Stimulated activated naive CD8-positive, alpha-beta T cell treated with anti-CD3 and anti-CD28 coated beads, Interleukin-15, Interleukin-2, amounts not matched to agents 100 U/mL and 50 U/mL, for 24 hours (primary cell): ENCODE measurements at regions not wholly inside any gene's neighbourhood (a gene's known extent, or its start where the extent isn't known, plus 50 kb on each side); places are given as distances from the start of the nearest gene placed in this dataset.

ENCODE experiments used
- ATAC-seq: fragments of 150-1000 bp; cut with Tn5 transposase; one replicate; pipeline ENCODE4 v1.10.0; 2021
- DNase-seq: peaks from one replicate; pipeline ENCODE4 v3.0.0; 2021

- ATAC-seq (no peak), DNase-seq (no peak)
These were observed 276.6 kb upstream of the ZPLD1 start for GRCh38 chr3:102158080-102158740.

GRCh38 chr3:102159810-102160451, 274.9 kb upstream of the ZPLD1 start:
- no peak for DNase-seq
- ATAC-seq, result peak; percentile 24

- DNase-seq (no peak), ATAC-seq (peak; percentile 67)
These were observed 273.3 kb upstream of the ZPLD1 start for GRCh38 chr3:102161384-102162006.

GRCh38 chr3:102162251-102162650, 272.6 kb upstream of the ZPLD1 start:
- DNase-seq (no peak), ATAC-seq (peak; percentile 90)

GRCh38 chr3:102163039-102163817, 271.6 kb upstream of the ZPLD1 start:
- DNase-seq (no peak), ATAC-seq (no peak)

GRCh38 chr3:102163818-102164154, 271.0 kb upstream of the ZPLD1 start:
- ATAC-seq, result no peak
- DNase-seq, result no peak

- no peak for ATAC-seq
- no peak for DNase-seq
These were observed 269.4 kb upstream of the ZPLD1 start for GRCh38 chr3:102165367-102165766.

- no peak for ATAC-seq
- no peak for DNase-seq
These were observed 264.8 kb upstream of the ZPLD1 start for GRCh38 chr3:102169915-102170479.

GRCh38 chr3:102170545-102170944, 264.3 kb upstream of the ZPLD1 start:
- DNase-seq (no peak), ATAC-seq (no peak)

DNA sequence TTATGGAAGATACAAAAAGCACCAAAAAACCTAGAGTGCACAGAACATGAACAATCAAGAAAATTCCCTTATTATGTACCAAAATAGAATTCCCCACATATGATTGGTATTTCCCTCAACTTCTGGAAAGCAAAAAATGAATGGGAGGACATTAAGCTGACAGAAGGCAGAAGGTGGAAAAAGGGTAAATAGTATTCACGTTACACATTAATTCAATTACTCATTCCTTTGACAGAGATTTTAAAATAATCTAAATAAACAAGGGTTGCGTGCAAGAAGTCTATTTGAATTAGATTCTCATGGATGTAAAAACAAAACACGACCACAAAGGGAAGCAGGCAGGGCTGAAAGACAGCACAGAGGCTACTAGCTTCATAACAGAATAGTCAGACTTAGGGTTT, 260.5 kb upstream of the ZPLD1 start:
- DNase-seq (no peak), ATAC-seq (no peak)

DNA sequence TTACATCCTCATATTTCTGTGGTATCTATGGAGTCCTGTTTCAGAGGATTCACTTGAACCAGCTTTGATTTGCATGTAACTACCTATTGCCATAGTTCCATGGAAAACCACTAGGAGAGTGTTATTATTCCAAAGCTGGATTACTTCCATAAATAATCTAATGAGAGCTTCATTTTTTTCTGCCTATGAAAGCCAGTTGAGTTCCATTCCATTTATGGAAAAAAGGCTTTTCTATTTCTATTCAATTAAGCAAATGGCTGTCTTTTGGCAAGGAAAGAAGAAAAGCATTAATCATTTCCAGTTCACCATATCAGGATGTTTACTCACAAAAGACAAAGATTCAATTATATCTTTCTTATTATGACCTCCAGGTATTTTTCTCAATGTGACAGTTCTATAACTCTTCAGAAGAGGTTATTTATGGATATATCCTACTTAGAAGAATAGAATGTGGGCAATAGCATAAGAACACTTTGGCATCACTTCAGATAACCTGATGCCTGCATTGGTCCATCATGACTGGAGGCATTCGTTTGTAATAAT, 259.9 kb upstream of the ZPLD1 start:
- DNase-seq (no peak), ATAC-seq (no peak)

DNA sequence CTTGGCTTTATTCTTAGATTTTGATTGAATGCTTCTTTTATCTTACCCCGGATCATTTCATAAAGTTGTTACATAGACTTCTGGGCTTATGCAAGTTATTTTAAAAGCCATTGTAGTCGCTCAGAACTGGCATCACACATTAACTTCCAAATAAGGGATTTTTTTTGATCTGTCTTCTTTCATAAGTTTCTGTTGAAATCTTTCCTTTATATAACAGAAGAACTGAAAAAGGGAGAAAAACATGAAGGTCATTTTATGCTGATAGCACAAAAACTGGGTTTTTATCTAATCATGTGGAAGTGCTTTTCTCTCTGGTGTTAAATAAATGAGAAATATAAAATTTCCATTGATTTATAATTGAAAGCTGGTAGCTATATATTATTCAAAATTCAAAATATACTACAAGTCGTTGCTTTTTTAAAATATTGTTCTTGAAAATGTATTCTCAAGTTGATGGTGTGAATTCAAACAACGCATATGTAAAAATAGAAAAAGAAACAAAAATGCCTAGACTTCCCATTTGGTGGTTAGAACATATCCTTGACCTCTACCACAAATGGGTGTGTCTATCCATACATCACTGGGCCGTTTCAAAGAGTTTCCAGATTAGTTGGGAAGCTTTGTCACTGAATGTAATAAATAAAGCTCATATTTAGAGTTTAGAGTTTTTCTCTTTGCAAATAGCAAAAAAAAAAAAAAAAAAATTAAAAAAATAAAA, 258.3 kb upstream of the ZPLD1 start:
- no peak for ATAC-seq

DNA sequence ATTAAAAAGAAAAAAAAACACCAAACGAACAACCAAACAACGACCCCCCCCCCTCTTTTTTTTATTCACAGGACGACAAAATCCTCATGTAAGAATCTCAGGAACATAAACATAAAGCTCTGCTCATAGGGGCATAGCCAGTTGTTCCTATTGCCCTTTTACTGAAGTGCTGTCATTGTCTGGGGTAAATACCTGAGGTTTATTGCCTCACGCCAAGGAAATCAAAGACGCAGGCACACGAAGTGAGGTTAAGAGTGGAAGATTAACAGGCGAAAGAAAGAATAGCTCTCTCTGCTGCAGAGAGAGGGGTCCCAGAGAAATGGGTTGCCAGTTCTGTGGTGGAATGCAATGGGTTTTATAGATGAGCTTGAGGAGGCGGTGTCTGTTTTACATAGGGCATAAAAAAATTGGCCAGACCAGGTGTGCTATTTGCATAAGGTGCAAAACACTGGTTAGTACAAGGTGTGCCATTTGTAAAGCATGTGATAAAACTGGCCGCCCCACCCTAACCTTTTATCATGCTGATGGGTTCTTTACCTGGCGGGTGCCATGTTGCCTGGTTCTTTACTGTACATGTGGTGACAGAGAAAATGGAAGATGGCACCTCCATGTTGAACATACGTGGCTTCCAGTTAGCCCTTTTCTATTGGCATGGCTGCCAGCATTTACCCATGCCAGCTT, 257.6 kb upstream of the ZPLD1 start:
- ATAC-seq (no peak), DNase-seq (no peak)

More for the DNA sequence above, 258.3 kb upstream of the ZPLD1 start:
- DNase-seq, result no peak

GRCh38 chr3:102178817-102179216, 256.0 kb upstream of the ZPLD1 start:
- DNase-seq (no peak), ATAC-seq (no peak)

- ATAC-seq, result no peak
- no peak for DNase-seq
These were observed 255.3 kb upstream of the ZPLD1 start for GRCh38 chr3:102179326-102180177.

DNA sequence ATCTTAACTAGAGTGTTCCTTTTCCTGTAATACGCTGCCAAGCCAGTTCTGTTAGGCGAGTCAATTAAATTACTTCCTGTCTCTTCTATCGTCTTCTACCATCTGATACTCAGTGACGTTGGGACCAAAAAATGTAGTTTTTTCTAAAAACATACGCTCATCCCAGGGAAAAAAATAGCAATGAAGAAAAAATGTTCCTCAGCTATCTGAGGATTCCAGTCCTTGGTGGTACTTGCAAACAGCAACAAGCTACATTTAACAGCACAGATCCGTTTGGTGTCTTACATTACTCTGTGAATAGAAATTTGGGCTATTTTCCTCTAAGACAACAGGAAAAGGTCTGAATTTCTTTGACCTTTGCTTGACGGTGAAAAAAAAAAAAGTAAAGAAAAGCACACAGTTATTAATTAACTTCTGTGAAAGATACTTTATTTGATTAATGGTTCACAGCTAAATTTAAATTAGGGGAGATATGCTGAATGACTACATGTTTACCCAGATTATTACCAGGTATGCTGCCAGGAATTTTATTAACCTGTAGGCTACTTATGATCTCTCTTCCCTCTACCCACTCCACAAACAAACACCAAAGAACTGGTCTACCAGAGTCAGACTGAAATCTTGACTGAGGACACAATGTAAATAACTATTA, 254.4 kb upstream of the ZPLD1 start:
- no peak for ATAC-seq
- no peak for DNase-seq

DNA sequence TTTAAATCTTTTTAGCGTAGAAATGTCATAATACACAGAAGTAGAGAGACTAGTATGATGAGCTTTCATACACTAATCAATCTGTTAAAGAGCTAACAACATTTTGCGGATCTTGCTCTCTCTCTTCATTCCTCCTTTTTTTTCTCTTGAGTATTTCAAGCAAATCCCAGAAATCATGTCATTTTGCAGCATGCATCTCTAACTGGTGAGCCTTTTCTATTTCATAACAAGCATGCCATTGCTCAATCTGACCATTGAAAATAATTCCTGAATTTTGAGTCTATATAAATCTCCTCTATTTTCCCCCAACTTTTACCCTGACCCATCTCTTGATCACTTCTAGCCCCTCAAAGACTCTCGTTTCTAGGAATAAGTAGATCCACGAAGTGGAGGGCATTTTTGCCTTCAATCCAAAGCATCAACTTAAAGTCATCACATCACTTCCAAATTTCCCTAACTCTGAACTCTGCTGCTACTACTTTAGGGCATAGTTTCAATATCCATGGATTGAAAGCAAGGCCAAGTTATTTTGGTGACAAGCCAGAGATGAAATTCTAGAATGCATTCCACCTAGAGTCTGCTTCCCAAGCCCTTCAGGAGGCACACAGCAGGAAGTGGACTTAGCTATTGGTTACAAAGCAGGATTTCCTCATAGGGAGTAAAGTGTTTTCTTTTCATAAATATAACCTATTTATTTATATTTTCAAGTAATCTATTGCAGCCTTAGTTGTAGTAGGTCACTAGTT, 253.5 kb upstream of the ZPLD1 start:
- no peak for DNase-seq
- ATAC-seq, result no peak

DNA sequence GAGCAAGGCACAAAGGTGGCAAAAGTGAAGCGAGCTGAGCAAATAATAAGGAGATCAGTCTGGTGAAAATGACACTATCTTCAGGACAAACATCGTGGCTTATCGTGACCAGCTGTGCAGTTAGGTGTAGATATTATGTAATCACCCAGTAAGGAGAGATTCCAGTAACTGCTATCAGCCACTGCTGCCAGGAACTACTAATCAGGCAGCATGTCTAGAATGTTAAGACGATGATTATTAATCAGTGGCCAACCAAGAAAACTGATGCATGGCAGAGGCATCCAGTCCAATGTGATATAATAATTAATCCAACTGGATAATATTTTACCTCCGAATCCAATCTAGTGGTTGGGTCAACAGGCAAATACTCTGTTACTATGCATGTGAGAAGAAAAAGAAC, 252.7 kb upstream of the ZPLD1 start:
- no peak for DNase-seq

GRCh38 chr3:102183186-102183585, 251.6 kb upstream of the ZPLD1 start:
- ATAC-seq, result no peak
- DNase-seq, result no peak

More for the DNA sequence above, 252.7 kb upstream of the ZPLD1 start:
- no peak for ATAC-seq
